ENCODE measurements at regions not wholly inside any gene's neighbourhood (a gene's known extent, or its start where the extent isn't known, plus 50 kb on each side); places are given as distances from the start of the nearest gene placed in this dataset.

GRCh38 chr14:26828741-26829140 lies 230.9 kb upstream of the NOVA1 start:
- no peak for DNase-seq (ENCODE audit: insufficient read length, low spot score, missing footprints)
- TF ChIP-seq, protein P1, sequence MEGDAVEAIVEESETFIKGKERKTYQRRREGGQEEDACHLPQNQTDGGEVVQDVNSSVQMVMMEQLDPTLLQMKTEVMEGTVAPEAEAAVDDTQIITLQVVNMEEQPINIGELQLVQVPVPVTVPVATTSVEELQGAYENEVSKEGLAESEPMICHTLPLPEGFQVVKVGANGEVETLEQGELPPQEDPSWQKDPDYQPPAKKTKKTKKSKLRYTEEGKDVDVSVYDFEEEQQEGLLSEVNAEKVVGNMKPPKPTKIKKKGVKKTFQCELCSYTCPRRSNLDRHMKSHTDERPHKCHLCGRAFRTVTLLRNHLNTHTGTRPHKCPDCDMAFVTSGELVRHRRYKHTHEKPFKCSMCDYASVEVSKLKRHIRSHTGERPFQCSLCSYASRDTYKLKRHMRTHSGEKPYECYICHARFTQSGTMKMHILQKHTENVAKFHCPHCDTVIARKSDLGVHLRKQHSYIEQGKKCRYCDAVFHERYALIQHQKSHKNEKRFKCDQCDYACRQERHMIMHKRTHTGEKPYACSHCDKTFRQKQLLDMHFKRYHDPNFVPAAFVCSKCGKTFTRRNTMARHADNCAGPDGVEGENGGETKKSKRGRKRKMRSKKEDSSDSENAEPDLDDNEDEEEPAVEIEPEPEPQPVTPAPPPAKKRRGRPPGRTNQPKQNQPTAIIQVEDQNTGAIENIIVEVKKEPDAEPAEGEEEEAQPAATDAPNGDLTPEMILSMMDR (IDR thresholded peaks at IDR 0.05; ENCODE audit: extremely low read depth, low read depth, low read length), result no peak
- Histone ChIP-seq H3K27me3 (ENCODE audit: insufficient read depth, low read length) (no peaks in the 10 kb centered on the region), H3K4me2 (ENCODE audit: insufficient read depth, low read length) (no peak overlapping the region), H3K79me2 (ENCODE audit: insufficient read depth, low read length) (no peaks in the 10 kb centered on the region), H3K4me1 (ENCODE audit: insufficient read depth, low read length) (no peaks in the 10 kb centered on the region), H3K27ac (ENCODE audit: low read depth, low read length) (no peak overlapping the region), H4K20me1 (ENCODE audit: insufficient read depth, low read length) (no peaks in the 10 kb centered on the region), H2AFZ (ENCODE audit: low read length) (no peak overlapping the region), H3K4me3 (ENCODE audit: insufficient read depth, low read length) (no peak overlapping the region), H3K9me3 (ENCODE audit: low read depth, low read length) (no peaks in the 10 kb centered on the region), H3K36me3 (ENCODE audit: insufficient read depth, low read length) (no peaks in the 10 kb centered on the region)

DNA sequence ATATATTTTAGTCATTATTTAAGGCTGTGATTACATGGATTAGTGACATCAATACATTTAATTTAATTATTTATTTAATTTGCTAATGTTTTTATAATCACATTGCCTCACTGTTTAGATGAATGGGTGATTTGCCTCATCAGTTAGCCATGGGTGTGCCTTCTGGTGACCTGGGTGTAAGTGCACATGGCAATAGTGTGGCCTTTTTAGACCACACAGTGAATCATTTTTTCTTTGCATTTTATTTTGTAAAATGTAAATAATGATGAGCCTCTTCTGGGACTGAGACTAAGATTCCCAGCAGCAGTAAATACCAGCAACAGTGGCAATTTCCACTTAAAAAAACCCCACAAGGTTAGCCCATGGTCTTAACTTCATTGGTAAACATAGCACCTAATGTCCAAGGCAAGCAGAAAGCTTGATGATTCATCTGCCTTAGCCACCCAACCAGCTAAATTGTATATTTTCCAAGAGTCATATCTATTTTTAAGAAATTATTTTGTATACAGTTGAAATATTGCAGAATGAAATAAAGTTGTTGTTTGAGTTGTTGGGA lies 235.9 kb upstream of the NOVA1 start:
- no peak overlapping the region for H3K4me3 ChIP-seq (ENCODE audit: insufficient read depth, low read length)
- no peaks in the 10 kb centered on the region for H3K36me3 ChIP-seq (ENCODE audit: insufficient read depth, low read length)
- DNase-seq (ENCODE audit: insufficient read length, low spot score, missing footprints), result no peak
- no peak overlapping the region for H2AFZ ChIP-seq (ENCODE audit: low read length)
- H3K4me2 ChIP-seq (ENCODE audit: insufficient read depth, low read length), result no peak overlapping the region
- H4K20me1 ChIP-seq (ENCODE audit: insufficient read depth, low read length), result no peaks in the 10 kb centered on the region
- no peaks in the 10 kb centered on the region for H3K27me3 ChIP-seq (ENCODE audit: insufficient read depth, low read length)
- H3K9me3 ChIP-seq (ENCODE audit: low read depth, low read length), result no peaks in the 10 kb centered on the region
- TF ChIP-seq, protein P1 (IDR thresholded peaks at IDR 0.05; ENCODE audit: extremely low read depth, low read depth, low read length), result no peak
- no peak overlapping the region for H3K27ac ChIP-seq (ENCODE audit: low read depth, low read length)
- no peaks in the 10 kb centered on the region for H3K4me1 ChIP-seq (ENCODE audit: insufficient read depth, low read length)
- H3K79me2 ChIP-seq (ENCODE audit: insufficient read depth, low read length), result no peaks in the 10 kb centered on the region

- H4K20me1 ChIP-seq (ENCODE audit: insufficient read depth, low read length), result no peaks in the 10 kb centered on the region
- TF ChIP-seq, protein P1 (IDR thresholded peaks at IDR 0.05; ENCODE audit: extremely low read depth, low read depth, low read length), result no peak
- H3K36me3 ChIP-seq (ENCODE audit: insufficient read depth, low read length), result no peaks in the 10 kb centered on the region
- no peak overlapping the region for H2AFZ ChIP-seq (ENCODE audit: low read length)
- no peak overlapping the region for H3K4me3 ChIP-seq (ENCODE audit: insufficient read depth, low read length)
- H3K27me3 ChIP-seq (ENCODE audit: insufficient read depth, low read length), result no peaks in the 10 kb centered on the region
- no peak overlapping the region for H3K27ac ChIP-seq (ENCODE audit: low read depth, low read length)
- H3K79me2 ChIP-seq (ENCODE audit: insufficient read depth, low read length), result no peaks in the 10 kb centered on the region
- H3K9me3 ChIP-seq (ENCODE audit: low read depth, low read length), result no peaks in the 10 kb centered on the region
- H3K4me1 ChIP-seq (ENCODE audit: insufficient read depth, low read length), result no peaks in the 10 kb centered on the region
- no peak for DNase-seq (ENCODE audit: insufficient read length, low spot score, missing footprints)
- H3K4me2 ChIP-seq (ENCODE audit: insufficient read depth, low read length), result no peak overlapping the region
These were observed 238.2 kb upstream of the NOVA1 start for GRCh38 chr14:26835979-26836570.

DNA sequence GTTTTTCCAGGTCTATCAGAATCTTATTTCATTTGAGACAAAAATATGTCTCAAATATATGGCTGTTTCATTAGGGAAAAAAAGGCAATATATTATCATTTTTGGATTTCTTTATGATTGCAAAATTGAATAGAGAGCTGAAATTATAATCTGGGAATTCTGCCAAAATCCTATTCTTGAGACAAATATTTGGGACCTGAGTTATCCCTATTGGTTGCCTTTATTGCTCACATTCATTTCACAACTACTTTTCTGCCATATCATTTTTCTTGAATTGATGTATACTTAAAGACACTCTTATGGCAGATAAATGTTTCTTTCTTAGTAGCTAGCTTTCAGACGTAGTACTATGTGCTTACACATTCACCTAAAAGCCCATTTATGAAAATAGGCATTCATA lies 241.6 kb upstream of the NOVA1 start:
- no peaks in the 10 kb centered on the region for H3K9me3 ChIP-seq (ENCODE audit: low read depth, low read length)
- H4K20me1 ChIP-seq (ENCODE audit: insufficient read depth, low read length), result no peaks in the 10 kb centered on the region
- no peak overlapping the region for H3K4me3 ChIP-seq (ENCODE audit: insufficient read depth, low read length)
- H3K36me3 ChIP-seq (ENCODE audit: insufficient read depth, low read length), result no peaks in the 10 kb centered on the region
- DNase-seq (ENCODE audit: insufficient read length, low spot score, missing footprints), result no peak
- TF ChIP-seq, protein P1 (IDR thresholded peaks at IDR 0.05; ENCODE audit: extremely low read depth, low read depth, low read length), result no peak
- no peak overlapping the region for H3K27ac ChIP-seq (ENCODE audit: low read depth, low read length)
- H3K79me2 ChIP-seq (ENCODE audit: insufficient read depth, low read length), result no peaks in the 10 kb centered on the region
- no peaks in the 10 kb centered on the region for H3K4me1 ChIP-seq (ENCODE audit: insufficient read depth, low read length)
- H3K4me2 ChIP-seq (ENCODE audit: insufficient read depth, low read length), result no peak overlapping the region
- H3K27me3 ChIP-seq (ENCODE audit: insufficient read depth, low read length), result no peaks in the 10 kb centered on the region
- H2AFZ ChIP-seq (ENCODE audit: low read length), result no peak overlapping the region
